Tibial nerve (tissue), 4 donors: ENCODE measurements at regions not wholly inside any gene's neighbourhood (a gene's known extent, or its start where the extent isn't known, plus 50 kb on each side); places are given as distances from the start of the nearest gene placed in this dataset.
"Not testable (repeated sequence)": the region's sequence is repeated elsewhere in the genome, so short reads cannot be mapped to it uniquely, and the experiment has no call there.

Experiments
- DNase-seq, 2 donors: peaks; one replicate each; pipeline ENCODE4 v3.0.0-alpha.2; 2019; ENCODE audit warnings: low spot score in 2 of 2
- H3K27ac ChIP-seq, 4 donors: fragments of 200-600 bp; sonication (generic) in 3 of 4; one replicate each; pipeline ENCODE4 v1.5.1; 2017 to 2019; ENCODE audit warnings: mild to moderate bottlenecking in 1 of 4
- H3K27me3 ChIP-seq, 2 donors: fragments of 200-600 bp; sonication (generic) in 1 of 2; one replicate each; pipeline versions ENCODE4 v1.5.1 to v1.6.0; 2017 to 2019
- H3K36me3 ChIP-seq, 3 donors: fragments of 200-600 bp; sonication (generic); one replicate each; pipeline ENCODE4 v1.5.1; 2018 to 2019
- H3K4me1 ChIP-seq, 4 donors: fragments of 200-600 bp; sonication (generic) in 3 of 4; one replicate each; pipeline ENCODE4 v1.5.1; 2017 to 2019
- H3K4me3 ChIP-seq, 4 donors: fragments of 200-600 bp; sonication (generic) in 3 of 4; one replicate each; pipeline ENCODE4 v1.5.1; 2017 to 2019; ENCODE audit warnings: mild to moderate bottlenecking in 1 of 4, moderate library complexity in 1 of 4
- H3K9me3 ChIP-seq, 4 donors: fragments of 200-600 bp; sonication (generic) in 3 of 4; one replicate each; pipeline ENCODE4 v1.5.1; 2017 to 2019
- EP300 ChIP-seq, 2 donors: sonication (generic); formaldehyde crosslinking; IDR thresholded peaks; one replicate each; pipeline ENCODE4 v1.6.1; 2017; ENCODE audit warnings: antibody characterized with exemption in 2 of 2, mild to moderate bottlenecking in 1 of 2
- POLR2A ChIP-seq, 2 donors: fragments of 450-650 bp; IDR thresholded peaks; one replicate each; pipeline ENCODE4 v1.6.1; 2017; ENCODE audit warnings: antibody characterized with exemption in 2 of 2, mild to moderate bottlenecking in 2 of 2, moderate library complexity in 2 of 2
- WGBS, 2 donors: methylation state at CpG; one replicate each; pipeline ENCODE4 v1.1.5; 2018; 5-methylcytosine and 5-hydroxymethylcytosine counted together
- TF ChIP-seq, protein P1 (sequence below), 5 experiments: fragments of 200-600 bp in 3 of 5; fragments of 450-650 bp in 2 of 5; sonication (generic) in 3 of 5; IDR thresholded peaks; one replicate each; pipeline ENCODE4 v1.5.1; 2016 to 2019; ENCODE audit warnings: antibody characterized with exemption in 5 of 5, mild to moderate bottlenecking in 3 of 5, moderate library complexity in 2 of 5

DNA sequence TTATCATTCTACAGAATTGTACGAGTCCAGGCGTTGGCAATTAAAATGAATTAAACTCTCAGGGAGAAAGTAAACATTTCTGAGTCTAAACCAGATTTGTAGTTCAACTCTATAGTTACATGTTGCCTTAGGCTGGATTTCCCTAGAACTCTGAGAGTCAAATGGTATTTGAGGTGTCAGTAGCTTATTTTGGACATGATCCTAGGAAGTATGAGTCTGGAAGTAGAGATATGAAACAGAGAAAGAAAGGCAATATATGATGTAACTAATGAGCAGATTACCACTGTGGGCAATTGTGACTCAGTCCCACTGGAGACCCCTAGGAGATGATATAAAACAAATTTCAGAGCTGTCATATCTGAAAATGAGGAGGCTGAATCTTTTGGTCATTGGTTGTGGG is 199.1 kb upstream of the UBE2E3 start:
- 84 to 86% methylated on average over 2 of the region's 2 CpGs for WGBS, 2 donors
- no peak overlapping the region for H3K27ac ChIP-seq
- TF ChIP-seq, protein P1, sequence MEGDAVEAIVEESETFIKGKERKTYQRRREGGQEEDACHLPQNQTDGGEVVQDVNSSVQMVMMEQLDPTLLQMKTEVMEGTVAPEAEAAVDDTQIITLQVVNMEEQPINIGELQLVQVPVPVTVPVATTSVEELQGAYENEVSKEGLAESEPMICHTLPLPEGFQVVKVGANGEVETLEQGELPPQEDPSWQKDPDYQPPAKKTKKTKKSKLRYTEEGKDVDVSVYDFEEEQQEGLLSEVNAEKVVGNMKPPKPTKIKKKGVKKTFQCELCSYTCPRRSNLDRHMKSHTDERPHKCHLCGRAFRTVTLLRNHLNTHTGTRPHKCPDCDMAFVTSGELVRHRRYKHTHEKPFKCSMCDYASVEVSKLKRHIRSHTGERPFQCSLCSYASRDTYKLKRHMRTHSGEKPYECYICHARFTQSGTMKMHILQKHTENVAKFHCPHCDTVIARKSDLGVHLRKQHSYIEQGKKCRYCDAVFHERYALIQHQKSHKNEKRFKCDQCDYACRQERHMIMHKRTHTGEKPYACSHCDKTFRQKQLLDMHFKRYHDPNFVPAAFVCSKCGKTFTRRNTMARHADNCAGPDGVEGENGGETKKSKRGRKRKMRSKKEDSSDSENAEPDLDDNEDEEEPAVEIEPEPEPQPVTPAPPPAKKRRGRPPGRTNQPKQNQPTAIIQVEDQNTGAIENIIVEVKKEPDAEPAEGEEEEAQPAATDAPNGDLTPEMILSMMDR (IDR thresholded peaks at IDR 0.05): no peak
- TF ChIP-seq EP300 (IDR thresholded peaks at IDR 0.05) (no peak), POLR2A (IDR thresholded peaks at IDR 0.05) (no peak)
- no peaks in the 10 kb centered on the region for H3K4me1 ChIP-seq
- H3K4me3 ChIP-seq: no peak overlapping the region
- H3K36me3 ChIP-seq: no peaks in the 10 kb centered on the region
- no peak for DNase-seq
- peaks cover 0 to 5% (median 0%) of the 10 kb centered on the region in 4 donors for H3K9me3 ChIP-seq
- H3K27me3 ChIP-seq: no peaks in the 10 kb centered on the region

DNA sequence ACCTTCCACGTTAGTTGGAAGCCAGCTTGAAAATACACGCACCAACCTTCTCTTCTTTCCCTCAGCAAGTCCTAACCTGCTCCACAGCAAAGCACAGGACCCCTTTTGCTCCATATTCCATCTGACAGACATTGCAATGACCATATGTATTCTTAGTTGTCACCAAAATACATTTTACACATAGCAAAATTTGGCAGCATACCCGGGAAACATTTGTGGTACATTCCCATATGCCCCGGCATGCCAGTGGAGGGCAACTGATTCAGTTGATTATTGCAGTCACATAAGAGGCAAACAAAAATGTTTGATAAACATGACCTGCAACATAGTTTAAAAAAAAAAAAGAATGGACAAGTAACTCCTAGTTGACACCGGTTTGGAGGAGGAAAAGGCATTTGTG is 202.1 kb upstream of the UBE2E3 start:
- Histone ChIP-seq H3K27ac (no peak overlapping the region), H3K36me3 (no peaks in the 10 kb centered on the region), H3K9me3 (no peaks in the 10 kb centered on the region), H3K27me3 (no peaks in the 10 kb centered on the region), H3K4me3 (no peak overlapping the region), H3K4me1 (no peaks in the 10 kb centered on the region)
- WGBS, 2 donors: 86 to 89% methylated on average over 5 of the region's 5 CpGs
- no peak for TF ChIP-seq EP300 (IDR thresholded peaks at IDR 0.05)
- TF ChIP-seq POLR2A (IDR thresholded peaks at IDR 0.05): no peak
- no peak for DNase-seq

DNA sequence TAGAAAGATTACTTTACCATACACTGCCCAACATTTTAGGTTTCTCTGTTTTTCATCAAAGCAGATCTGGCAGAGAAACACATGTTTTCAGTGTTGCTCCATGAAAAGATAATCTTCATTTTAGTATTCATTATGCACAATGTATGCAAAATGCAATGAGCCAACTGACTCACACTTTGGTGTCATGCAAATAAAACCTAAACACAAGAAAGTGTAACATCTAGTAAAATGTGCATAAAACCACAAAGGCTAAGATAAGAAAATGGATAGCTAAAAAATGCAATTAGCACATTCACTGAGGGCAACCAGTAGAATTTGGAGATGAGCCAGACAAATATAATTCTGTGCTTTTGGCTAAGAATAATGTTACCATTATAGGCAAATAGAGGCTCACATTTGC is 203.5 kb upstream of the UBE2E3 start:
- H3K36me3 ChIP-seq: no peaks in the 10 kb centered on the region
- H3K4me3 ChIP-seq: no peak overlapping the region
- no peak for TF ChIP-seq EP300 (IDR thresholded peaks at IDR 0.05)
- TF ChIP-seq POLR2A (IDR thresholded peaks at IDR 0.05): no peak
- TF ChIP-seq, protein P1 (IDR thresholded peaks at IDR 0.05): no peak
- H3K27me3 ChIP-seq: no peaks in the 10 kb centered on the region
- H3K4me1 ChIP-seq: no peaks in the 10 kb centered on the region
- no peaks in the 10 kb centered on the region for H3K9me3 ChIP-seq
- no peak overlapping the region for H3K27ac ChIP-seq
- DNase-seq: no peak

DNA sequence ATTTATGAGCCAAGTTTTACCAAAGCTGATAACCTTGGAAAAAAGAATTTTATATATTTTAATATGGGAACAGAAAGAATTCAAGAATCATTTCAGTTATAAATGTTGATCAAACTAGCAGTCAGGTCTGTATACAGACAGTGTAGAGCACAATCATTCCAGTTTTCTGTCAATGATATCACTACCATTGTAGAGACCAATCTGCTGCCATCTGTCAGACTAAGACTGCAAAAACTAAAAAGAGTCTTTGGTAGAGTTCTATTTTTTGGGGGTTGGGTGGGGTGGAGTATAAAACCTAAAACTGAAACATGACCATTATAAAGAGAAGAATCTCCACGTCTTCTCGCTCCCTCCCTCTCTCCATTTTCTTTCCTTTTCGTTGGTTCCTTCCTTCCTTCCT is 204.7 kb upstream of the UBE2E3 start:
- 78 to 91% methylated on average over 3 of the region's 3 CpGs for WGBS, 2 donors

DNA sequence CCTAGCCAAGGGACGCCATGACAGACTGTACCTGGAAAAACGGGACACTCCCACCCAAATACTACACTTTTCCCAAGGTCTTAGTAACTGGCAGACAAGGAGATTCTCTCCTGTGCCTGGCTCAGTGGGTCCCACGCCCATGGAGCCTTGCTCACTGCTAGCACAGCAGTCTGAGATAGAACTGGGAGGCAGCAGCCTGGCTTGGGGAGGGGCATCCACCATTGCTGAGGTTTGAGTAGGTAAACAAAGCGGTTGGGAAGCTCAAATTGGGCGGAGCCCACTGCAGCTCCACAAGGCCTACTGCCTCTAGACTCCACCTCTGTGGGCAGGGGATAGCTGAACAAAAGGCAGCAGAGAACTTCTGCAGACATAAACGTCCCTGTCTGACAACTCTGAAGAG is 215.1 kb upstream of the UBE2E3 start:
- DNase-seq, H3K9me3 ChIP-seq, H3K27ac ChIP-seq, H3K4me1 ChIP-seq, H3K36me3 ChIP-seq, H3K27me3 ChIP-seq, H3K4me3 ChIP-seq: not testable (repeated sequence)
- 77 to 84% methylated on average over 6 of the region's 6 CpGs for WGBS, 2 donors

More for the DNA sequence above, 204.7 kb upstream of the UBE2E3 start:
- no peak overlapping the region for H3K4me3 ChIP-seq
- H3K9me3 ChIP-seq: no peaks in the 10 kb centered on the region
- no peak overlapping the region for H3K27ac ChIP-seq
- no peak for TF ChIP-seq POLR2A (IDR thresholded peaks at IDR 0.05)
- no peak for TF ChIP-seq EP300 (IDR thresholded peaks at IDR 0.05)
- TF ChIP-seq, protein P1 (IDR thresholded peaks at IDR 0.05): no peak
- H3K4me1 ChIP-seq: no peaks in the 10 kb centered on the region
- no peaks in the 10 kb centered on the region for H3K27me3 ChIP-seq
- no peaks in the 10 kb centered on the region for H3K36me3 ChIP-seq
- no peak for DNase-seq

DNA sequence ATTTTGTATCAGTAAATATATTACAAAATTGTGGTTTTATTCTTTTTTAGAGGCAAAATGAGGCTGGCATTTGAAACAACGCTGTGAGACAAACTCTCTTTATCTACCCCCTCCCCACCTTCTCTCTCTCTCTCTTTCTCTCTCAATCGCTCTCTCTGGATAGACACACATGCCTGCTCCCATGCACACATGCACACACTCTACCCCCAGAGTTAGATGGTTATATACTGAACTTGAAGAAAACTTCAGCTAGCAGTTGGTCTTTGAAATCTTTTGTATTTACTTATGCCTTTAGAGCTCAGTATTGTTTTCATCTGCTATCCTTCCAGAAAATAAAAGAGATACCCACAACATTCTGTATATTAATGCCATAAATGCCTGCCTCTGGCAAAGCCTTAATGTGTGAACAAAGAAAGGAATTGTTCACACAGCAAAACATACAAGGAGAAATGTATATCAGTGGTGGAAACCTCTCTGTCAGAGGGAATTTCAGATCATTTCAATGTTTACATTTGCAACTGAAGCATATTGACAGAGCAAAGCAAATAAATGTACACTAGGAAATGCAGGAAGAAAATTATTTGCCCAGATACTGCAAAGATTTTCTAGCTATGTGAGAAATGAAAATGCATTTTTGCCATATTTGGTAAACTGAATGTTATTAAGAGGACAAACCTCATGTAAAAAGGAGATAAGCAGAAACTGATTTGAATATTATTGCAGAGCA is 217.0 kb upstream of the UBE2E3 start:
- H3K36me3 ChIP-seq: no peaks in the 10 kb centered on the region
- H3K4me3 ChIP-seq: no peak overlapping the region
- DNase-seq: no peak
- H3K27me3 ChIP-seq: no peaks in the 10 kb centered on the region
- no peak overlapping the region for H3K27ac ChIP-seq
- no peak for TF ChIP-seq POLR2A (IDR thresholded peaks at IDR 0.05)
- TF ChIP-seq EP300 (IDR thresholded peaks at IDR 0.05): no peak
- TF ChIP-seq, protein P1 (IDR thresholded peaks at IDR 0.05): no peak
- WGBS, 2 donors: 43 to 53% methylated on average over 2 of the region's 2 CpGs
- no peaks in the 10 kb centered on the region for H3K4me1 ChIP-seq
- H3K9me3 ChIP-seq: no peaks in the 10 kb centered on the region
